ENCODE measurements at regions not wholly inside any gene's neighbourhood (a gene's known extent, or its start where the extent isn't known, plus 50 kb on each side); places are given as distances from the start of the nearest gene placed in this dataset.

DNA sequence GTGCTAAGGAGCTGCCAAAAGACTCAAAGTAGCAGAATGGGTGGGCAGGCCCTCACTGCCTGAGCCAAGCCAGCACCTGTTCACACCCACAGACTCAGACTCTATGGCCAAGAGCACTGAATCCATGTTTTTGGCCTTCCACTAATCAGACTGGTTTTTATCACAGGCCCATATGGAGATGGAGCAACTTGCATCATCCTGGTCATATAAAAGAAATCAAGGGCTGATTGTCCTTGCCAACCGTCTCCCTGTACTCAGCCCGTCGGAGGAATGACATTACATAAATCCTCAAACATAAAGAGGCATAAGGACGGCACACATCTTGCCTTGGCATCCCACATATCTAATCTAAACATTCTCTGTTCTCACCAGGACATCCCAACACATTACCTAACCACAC, 66.7 kb downstream of the MARCHF4 start:
- Mint-ChIP-seq H3K27ac (no peak overlapping the region), H3K36me3 (no peaks in the 10 kb centered on the region), H3K4me3 (no peak overlapping the region), H3K27me3 (ENCODE audit: low read depth) (peaks cover 8% of the 10 kb centered on the region), H3K4me1 (peaks cover 5% of the 10 kb centered on the region), H3K9me3 (no peaks in the 10 kb centered on the region)
- no peak for DNase-seq (ENCODE audit: low spot score in 2 of 2, unreplicated experiment in 2 of 2)
- TF ChIP-seq, protein P1, sequence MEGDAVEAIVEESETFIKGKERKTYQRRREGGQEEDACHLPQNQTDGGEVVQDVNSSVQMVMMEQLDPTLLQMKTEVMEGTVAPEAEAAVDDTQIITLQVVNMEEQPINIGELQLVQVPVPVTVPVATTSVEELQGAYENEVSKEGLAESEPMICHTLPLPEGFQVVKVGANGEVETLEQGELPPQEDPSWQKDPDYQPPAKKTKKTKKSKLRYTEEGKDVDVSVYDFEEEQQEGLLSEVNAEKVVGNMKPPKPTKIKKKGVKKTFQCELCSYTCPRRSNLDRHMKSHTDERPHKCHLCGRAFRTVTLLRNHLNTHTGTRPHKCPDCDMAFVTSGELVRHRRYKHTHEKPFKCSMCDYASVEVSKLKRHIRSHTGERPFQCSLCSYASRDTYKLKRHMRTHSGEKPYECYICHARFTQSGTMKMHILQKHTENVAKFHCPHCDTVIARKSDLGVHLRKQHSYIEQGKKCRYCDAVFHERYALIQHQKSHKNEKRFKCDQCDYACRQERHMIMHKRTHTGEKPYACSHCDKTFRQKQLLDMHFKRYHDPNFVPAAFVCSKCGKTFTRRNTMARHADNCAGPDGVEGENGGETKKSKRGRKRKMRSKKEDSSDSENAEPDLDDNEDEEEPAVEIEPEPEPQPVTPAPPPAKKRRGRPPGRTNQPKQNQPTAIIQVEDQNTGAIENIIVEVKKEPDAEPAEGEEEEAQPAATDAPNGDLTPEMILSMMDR (IDR thresholded peaks at IDR 0.05; ENCODE audit: unreplicated experiment): no peak

DNA sequence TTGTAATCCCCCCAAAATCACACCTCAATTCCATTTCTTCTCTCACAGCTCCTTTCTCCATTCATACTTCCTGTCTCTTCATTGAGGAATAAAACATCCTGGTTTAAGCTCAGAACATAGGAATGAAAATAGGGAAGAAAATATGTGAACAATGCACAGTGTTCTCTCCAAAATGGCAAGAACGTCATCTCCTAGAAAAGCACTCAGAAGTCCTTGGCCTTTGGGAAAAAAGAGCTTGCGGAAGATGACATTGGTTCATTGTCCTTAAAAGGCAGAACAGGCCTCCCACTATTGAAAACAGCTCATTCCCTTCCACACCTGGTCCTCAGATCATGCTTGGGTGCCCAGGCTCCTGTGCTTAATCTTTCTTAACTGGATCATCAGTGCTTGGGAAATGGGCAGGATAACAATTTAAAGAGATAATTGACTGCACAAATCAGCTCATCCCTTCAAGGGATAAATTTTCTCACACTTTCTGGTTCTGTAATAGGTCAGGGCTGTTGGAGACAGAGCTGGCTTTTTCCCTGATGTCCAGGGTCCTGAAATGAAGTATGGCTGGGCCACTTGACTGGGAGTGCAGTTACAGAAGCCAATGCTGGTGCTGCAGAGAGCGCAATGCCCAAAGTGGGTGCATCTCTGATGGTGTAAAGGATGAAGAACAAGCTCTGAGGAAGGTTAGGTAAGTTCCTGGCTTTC, 69.2 kb downstream of the MARCHF4 start:
- H3K27me3 Mint-ChIP-seq (ENCODE audit: low read depth): peaks cover 10% of the 10 kb centered on the region

DNA sequence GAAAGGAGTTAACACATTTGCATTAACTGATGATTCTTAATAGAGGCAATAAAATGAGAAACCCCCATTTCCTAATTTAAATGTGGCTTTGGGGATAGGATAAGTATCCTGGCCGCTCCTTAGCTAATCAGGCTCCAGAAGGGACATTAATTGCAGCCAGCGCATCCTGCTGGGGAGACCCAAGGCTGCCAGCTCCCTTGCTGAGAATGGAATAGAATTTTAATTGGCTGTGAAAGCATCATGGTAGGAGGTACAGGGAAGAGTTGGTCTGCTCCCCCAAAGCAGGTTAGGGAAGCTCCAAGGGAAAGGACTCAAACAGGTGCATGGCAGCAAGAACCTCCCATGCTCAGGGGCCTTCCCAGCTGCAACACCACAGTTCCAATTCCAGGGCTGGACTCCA, 71.4 kb downstream of the MARCHF4 start:
- TF ChIP-seq, protein P1 (IDR thresholded peaks at IDR 0.05; ENCODE audit: unreplicated experiment): no peak
- Mint-ChIP-seq H3K9me3 (no peaks in the 10 kb centered on the region), H3K4me1 (no peaks in the 10 kb centered on the region), H3K27ac (no peak overlapping the region), H3K4me3 (no peak overlapping the region), H3K36me3 (no peaks in the 10 kb centered on the region), H3K27me3 (ENCODE audit: low read depth) (peaks cover 9% of the 10 kb centered on the region)
- no peak for DNase-seq (ENCODE audit: low spot score in 2 of 2, unreplicated experiment in 2 of 2)

More for the DNA sequence above, 69.2 kb downstream of the MARCHF4 start:
- H3K27ac Mint-ChIP-seq: no peak overlapping the region
- no peaks in the 10 kb centered on the region for H3K4me1 Mint-ChIP-seq
- no peak overlapping the region for H3K4me3 Mint-ChIP-seq
- H3K9me3 Mint-ChIP-seq: no peaks in the 10 kb centered on the region
- TF ChIP-seq, protein P1 (IDR thresholded peaks at IDR 0.05; ENCODE audit: unreplicated experiment): no peak
- DNase-seq (ENCODE audit: low spot score in 2 of 2, unreplicated experiment in 2 of 2): no peak
- H3K36me3 Mint-ChIP-seq: no peaks in the 10 kb centered on the region

DNA sequence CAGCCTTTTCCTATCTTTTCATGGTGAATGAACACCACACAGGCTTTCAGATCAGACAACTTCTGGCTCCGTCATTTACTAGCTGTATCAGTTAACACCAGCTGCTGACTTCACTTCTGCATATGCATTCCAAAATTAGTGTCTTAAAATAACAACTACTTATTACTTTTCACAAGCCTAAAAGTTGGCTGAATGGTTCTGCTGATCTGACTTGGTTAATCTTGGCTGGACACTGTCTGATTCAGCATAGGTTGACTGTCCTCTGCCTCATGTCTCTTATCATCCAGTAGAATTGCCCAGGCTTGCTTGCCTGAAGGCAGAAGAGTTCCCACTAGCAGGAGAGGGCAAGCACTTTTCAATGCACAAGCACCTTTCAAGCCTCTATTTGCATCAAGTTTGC, 72.7 kb downstream of the MARCHF4 start:
- H3K4me3 Mint-ChIP-seq: no peak overlapping the region
- H3K27me3 Mint-ChIP-seq (ENCODE audit: low read depth): peaks cover 9% of the 10 kb centered on the region
- DNase-seq (ENCODE audit: low spot score in 2 of 2, unreplicated experiment in 2 of 2): no peak
- no peak overlapping the region for H3K27ac Mint-ChIP-seq
- H3K9me3 Mint-ChIP-seq: no peaks in the 10 kb centered on the region
- no peaks in the 10 kb centered on the region for H3K36me3 Mint-ChIP-seq
- TF ChIP-seq, protein P1 (IDR thresholded peaks at IDR 0.05; ENCODE audit: unreplicated experiment): no peak
- H3K4me1 Mint-ChIP-seq: no peaks in the 10 kb centered on the region

DNA sequence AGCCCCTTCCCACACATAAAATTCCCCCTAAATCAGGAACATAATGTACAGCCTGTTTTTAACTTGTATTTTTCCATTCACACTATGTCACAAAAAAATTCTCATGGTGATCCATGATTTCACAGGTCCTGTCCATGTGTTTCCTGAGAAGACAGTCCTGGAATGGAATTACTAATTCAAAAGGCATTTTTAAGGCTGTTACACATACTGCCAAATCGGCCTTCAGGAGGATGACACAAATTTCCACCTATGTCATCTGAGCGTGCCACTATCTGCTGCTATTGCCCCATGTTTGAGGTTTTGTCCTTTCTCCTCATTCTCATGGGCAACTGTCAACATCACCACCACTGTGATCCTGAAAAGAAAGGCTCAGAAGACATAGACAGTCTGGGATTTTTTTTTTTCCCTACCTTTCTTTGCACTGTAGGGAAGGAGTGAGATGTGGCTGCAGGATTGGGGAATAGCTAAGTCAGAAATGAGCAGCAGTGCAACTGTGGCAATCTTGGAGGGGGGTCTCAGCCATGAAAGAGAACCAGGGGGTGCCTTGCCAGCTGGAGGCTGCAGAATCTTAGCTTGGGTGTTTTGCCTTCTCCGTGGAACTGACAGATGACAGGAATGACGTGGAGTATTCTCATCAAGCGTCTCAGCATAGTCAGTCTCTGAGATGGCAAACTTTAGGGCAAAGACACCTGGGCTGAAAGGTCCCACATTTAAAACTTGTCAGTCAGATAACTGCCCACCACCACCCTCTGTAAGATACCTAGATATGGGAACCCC, 73.4 kb downstream of the MARCHF4 start:
- no peak overlapping the region for H3K27ac Mint-ChIP-seq
- no peaks in the 10 kb centered on the region for H3K36me3 Mint-ChIP-seq
- H3K9me3 Mint-ChIP-seq: no peaks in the 10 kb centered on the region
- DNase-seq (ENCODE audit: low spot score in 2 of 2, unreplicated experiment in 2 of 2): no peak
- TF ChIP-seq, protein P1 (IDR thresholded peaks at IDR 0.05; ENCODE audit: unreplicated experiment): no peak
- peaks cover 9% of the 10 kb centered on the region for H3K27me3 Mint-ChIP-seq (ENCODE audit: low read depth)
- no peak overlapping the region for H3K4me3 Mint-ChIP-seq
- H3K4me1 Mint-ChIP-seq: no peaks in the 10 kb centered on the region
